ENCODE measurements at regions not wholly inside any gene's neighbourhood (a gene's known extent, or its start where the extent isn't known, plus 50 kb on each side); places are given as distances from the start of the nearest gene placed in this dataset.

GRCh38 chr15:98062869-98063268, 102.4 kb downstream of the ARRDC4 start:
- Histone ChIP-seq H3K27me3 (ENCODE audit: insufficient read depth, low read depth) (peaks cover 17% of the 10 kb centered on the region; the same call in 1 of the 2 replicates), H3K27ac (no peak overlapping the region), H2AFZ (no peak overlapping the region), H3K4me3 (no peak overlapping the region), H3F3A (ENCODE audit: insufficient read depth, low read depth) (no peaks in the 10 kb centered on the region), H4K20me1 (ENCODE audit: insufficient read depth) (no peaks in the 10 kb centered on the region), H3K79me2 (ENCODE audit: low read depth) (no peaks in the 10 kb centered on the region), H3K9me3 (ENCODE audit: insufficient read depth, low read depth) (no peaks in the 10 kb centered on the region), H3K4me1 (replicated peaks; ENCODE audit: insufficient read depth) (no peaks in the 10 kb centered on the region), H3K9me2 (ENCODE audit: insufficient read depth) (no peaks in the 10 kb centered on the region), H3K36me3 (ENCODE audit: low read depth) (no peaks in the 10 kb centered on the region), H3K4me2 (no peak overlapping the region)
- ChIA-PET POLR2A (ENCODE audit: unreplicated experiment) (no interaction called here), CTCF (interaction anchor here (0.6 kb wide), 1 partner anchor 125 kb away, joined by 3 read pairs; no protein-coding TSS in a partner anchor)
- DNase-seq: no peak
- intact Hi-C loops (cut with micrococcal nuclease; ENCODE audit: unreplicated experiment): no loop called here
- TF ChIP-seq CTCF (conservative IDR thresholded peaks at IDR 0.05): no peak
- no TSS peak for BruUV-seq (replicated peaks)

DNA sequence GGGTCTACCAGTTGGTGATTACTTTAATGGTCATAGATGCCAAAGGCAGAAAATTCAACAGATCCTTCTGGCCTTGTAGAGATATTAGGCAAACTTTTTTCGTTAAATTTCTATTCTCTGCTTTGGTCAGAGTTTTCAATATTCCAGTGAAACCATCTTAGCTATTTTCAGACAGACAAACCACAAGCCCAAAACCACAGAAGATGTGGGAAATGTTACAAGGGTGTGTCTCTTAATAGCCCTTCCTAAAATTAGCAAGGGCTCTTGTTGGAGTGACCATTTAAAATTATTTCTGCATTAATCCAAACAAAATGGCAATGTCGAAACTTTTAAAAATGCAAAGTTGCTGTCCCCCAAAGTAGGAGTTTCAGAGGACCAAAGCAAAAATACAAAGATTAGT, 102.8 kb downstream of the ARRDC4 start:
- Histone ChIP-seq H3K79me2 (ENCODE audit: low read depth) (no peaks in the 10 kb centered on the region), H3K4me2 (no peak overlapping the region), H3K9me3 (ENCODE audit: insufficient read depth, low read depth) (no peaks in the 10 kb centered on the region), H3K4me3 (no peak overlapping the region), H3F3A (ENCODE audit: insufficient read depth, low read depth) (no peaks in the 10 kb centered on the region), H3K36me3 (ENCODE audit: low read depth) (no peaks in the 10 kb centered on the region), H3K27ac (no peak overlapping the region), H4K20me1 (ENCODE audit: insufficient read depth) (no peaks in the 10 kb centered on the region), H2AFZ (no peak overlapping the region), H3K4me1 (replicated peaks; ENCODE audit: insufficient read depth) (no peaks in the 10 kb centered on the region), H3K27me3 (ENCODE audit: insufficient read depth, low read depth) (peaks cover 17% of the 10 kb centered on the region; the same call in 1 of the 2 replicates), H3K9me2 (ENCODE audit: insufficient read depth) (no peaks in the 10 kb centered on the region)
- intact Hi-C loops (cut with micrococcal nuclease; ENCODE audit: unreplicated experiment): no loop called here
- CTCF ChIA-PET: interaction anchor here (0.6 kb wide), 1 partner anchor 125 kb away, joined by 3 read pairs; no protein-coding TSS in a partner anchor
- BruUV-seq (replicated peaks): no TSS peak
- POLR2A ChIA-PET (ENCODE audit: unreplicated experiment): no interaction called here
- TF ChIP-seq EZH2 (IDR thresholded peaks at IDR 0.05; ENCODE audit: low read depth) (no peak), CTCF (conservative IDR thresholded peaks at IDR 0.05) (no peak)
- no peak for DNase-seq

DNA sequence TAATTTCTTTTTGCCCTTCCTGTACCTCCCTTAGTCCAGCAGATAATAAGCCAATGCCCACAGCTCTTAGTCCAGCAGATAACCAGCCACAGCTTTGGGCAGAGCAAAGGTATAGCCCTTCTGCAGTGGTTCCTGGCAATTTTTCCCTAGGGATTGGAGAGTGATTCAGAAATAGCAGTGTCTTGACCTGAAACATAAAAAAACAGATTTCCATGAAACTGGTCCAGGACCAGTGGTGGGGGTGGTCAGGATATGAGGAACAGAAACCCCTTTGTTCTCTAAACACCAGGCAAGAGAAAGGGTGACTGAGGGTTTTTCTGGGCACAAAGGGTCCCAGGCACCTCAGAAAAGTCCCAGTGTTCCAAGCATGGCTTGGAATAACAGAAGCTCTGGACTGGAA, 103.4 kb downstream of the ARRDC4 start:
- Histone ChIP-seq H3K36me3 (ENCODE audit: low read depth) (no peaks in the 10 kb centered on the region), H2AFZ (no peak overlapping the region), H3K27me3 (ENCODE audit: insufficient read depth, low read depth) (peaks cover 17% of the 10 kb centered on the region; the same call in 1 of the 2 replicates), H3K9me2 (ENCODE audit: insufficient read depth) (no peaks in the 10 kb centered on the region), H3F3A (ENCODE audit: insufficient read depth, low read depth) (no peaks in the 10 kb centered on the region), H3K4me3 (no peak overlapping the region), H3K27ac (no peak overlapping the region), H3K4me2 (no peak overlapping the region), H4K20me1 (ENCODE audit: insufficient read depth) (no peaks in the 10 kb centered on the region), H3K79me2 (ENCODE audit: low read depth) (no peaks in the 10 kb centered on the region), H3K9me3 (ENCODE audit: insufficient read depth, low read depth) (no peaks in the 10 kb centered on the region), H3K4me1 (replicated peaks; ENCODE audit: insufficient read depth) (no peaks in the 10 kb centered on the region)
- intact Hi-C loops (cut with micrococcal nuclease; ENCODE audit: unreplicated experiment): no loop called here
- no peak for DNase-seq
- POLR2A ChIA-PET (ENCODE audit: unreplicated experiment): no interaction called here
- TF ChIP-seq CTCF (conservative IDR thresholded peaks at IDR 0.05): no peak
- no peak for TF ChIP-seq EZH2 (IDR thresholded peaks at IDR 0.05; ENCODE audit: low read depth)
- CTCF ChIA-PET: no interaction called here
- BruUV-seq (replicated peaks): no TSS peak
